NCI-H2107 (cell line): ENCODE measurements at regions not wholly inside any gene's neighbourhood (a gene's known extent, or its start where the extent isn't known, plus 50 kb on each side); places are given as distances from the start of the nearest gene placed in this dataset.
"Not testable (repeated sequence)": the region's sequence is repeated elsewhere in the genome, so short reads cannot be mapped to it uniquely, and the experiment has no call there.

Source experiments
- DNase-seq: peaks from one replicate; lab custom pipeline; 2025; lab: John Stamatoyannopoulos, UW

DNA sequence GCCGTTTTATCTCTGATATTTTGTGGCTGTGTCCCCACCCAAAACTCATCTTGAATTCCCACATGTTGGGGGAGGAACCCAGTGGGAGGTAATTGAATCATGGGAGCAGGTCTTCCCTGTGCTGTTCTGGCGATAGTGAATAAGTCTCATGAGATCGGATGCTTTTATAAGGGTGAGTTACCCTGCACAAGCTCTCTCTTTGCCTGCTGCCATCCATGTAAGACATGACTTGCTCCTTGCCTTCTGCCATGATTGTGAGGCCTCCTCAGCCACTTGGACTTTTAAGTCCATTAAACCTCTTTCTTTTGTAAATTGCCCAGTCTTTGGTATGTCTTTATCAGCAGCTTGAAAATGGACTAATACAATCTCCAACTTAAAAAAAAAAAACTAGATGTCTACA, 502.8 kb downstream of the TFAP2B start:
- DNase-seq: not testable (repeated sequence)

DNA sequence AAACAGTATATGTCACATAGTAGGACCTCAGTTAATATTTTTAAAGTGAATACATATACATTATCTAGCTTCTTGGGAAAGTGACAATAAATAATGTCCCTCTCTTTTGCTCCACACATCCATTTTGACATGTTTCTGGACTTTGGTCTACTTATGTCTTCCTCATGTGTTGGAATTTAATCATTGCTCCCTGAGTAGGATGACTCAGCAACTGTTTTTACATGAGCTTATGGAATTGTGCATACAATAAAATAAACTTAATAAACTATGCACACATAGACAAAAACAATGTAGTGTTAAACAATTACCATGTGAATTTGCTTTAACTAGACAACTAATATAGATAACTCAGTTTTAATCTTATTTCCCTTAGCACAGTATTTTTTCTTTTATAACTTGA, 503.8 kb downstream of the TFAP2B start:
- DNase-seq: no peak

DNA sequence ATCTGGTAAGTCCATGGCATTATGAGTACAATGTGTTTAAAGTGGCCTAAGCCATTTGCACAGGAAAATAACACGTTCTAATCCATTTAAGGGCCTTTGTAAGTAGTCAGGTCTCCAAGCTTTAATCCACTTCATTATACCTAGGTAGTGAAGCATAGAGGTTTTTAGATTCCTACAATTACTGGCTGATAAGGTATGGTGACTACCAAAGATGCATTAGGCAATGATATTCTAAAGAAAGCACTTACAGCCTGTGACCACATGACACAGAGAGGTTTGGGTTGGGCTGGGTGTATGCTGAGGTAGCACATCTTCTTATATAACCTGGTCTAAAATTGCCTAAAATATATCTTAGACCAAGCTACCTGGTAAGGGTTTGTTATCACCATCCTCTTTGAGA, 504.4 kb downstream of the TFAP2B start:
- DNase-seq: peak; percentile 55

DNA sequence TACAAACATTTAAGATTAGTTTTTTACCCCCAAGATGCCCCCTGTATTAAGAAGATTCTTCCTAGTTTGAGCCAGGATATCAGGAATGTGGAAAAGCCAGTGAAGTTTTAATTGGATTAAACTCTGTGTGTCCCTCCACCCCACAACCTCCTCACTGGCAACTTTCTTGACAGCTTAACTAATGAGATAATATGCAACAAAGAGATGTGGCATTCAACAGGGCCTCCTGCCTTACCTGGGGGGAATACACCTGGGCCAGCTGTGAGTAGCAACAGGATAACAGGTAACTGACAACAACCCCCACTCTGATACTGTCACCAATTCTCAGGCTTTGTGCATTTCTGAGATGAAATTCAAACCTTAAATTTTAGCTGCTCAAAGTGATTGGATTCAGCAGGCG, 512.3 kb downstream of the TFAP2B start:
- no peak for DNase-seq

DNA sequence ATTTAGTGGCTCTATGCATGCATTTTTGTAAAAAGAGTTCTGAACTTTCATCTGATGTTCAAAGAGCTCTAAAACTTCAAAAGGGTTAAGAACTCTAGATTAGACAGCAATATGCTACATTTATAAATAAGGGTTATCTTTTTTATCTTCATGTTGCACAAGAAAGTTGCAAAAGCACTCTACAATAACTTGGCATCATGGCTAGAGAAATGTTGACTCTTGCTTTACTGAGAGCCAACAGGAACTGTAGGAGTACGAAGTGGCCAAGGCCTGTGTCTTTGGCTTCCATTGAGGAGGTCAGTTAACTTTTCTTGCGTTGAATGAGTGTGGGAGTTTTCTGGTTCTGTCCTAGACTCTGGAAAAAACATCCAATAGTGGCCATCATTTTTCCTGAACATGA, 516.9 kb downstream of the TFAP2B start:
- DNase-seq: no peak

DNA sequence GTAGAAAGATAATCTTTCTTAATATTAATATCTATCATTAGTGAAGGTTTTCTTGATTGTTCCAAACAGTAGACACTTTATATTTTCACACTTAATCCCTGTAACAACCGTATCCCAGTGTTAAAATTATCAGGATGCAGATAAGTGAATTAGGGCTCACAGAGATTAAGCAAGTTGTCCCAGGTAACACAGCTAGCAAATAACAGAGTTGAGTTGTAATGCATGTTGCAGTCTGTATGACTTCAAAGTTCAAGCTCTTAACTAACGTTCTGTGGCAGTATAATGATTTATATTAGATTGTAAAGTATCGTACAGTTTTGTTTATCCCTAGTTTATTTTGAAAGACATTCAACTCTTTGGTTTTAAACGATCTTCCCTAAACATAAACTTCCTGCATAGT, 517.5 kb downstream of the TFAP2B start:
- DNase-seq: no peak

DNA sequence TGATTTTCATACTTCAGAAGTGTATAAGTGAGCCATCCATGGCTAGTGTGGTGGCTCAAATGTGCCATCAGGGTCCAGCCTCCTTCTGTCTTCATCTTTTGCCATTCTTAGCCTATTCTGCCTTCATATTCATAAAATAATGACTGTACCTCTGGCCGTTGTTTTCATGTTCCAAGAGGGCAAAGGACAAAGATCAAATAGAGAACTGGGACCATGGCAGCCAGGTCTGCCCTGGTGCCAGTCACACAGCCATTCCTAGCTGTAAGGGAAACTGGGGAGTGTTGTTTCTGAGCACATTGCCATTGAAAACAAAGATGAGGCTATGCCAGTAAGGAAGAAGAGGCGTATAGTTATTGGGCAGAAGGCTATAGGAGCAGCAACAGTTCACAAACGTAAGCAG, 518.6 kb downstream of the TFAP2B start:
- no peak for DNase-seq

DNA sequence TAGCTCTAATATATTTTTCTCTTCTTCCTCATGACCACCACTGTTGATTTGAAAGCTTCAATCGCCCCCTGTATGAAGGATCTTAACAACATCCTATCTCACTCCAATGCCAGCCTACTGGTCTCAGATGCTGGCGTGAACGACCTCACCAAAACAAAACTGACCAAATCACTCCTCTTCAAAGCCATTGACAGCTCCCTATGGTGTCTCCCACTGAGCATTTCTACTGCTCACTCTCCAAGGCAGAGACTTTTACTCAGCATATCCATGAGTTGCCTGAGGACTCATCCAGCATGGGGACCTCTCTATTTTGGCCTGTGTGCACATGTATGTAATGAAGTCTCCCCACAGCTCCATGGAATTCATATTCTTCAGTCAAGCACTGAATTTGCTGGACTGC, 520.4 kb downstream of the TFAP2B start:
- no peak for DNase-seq

DNA sequence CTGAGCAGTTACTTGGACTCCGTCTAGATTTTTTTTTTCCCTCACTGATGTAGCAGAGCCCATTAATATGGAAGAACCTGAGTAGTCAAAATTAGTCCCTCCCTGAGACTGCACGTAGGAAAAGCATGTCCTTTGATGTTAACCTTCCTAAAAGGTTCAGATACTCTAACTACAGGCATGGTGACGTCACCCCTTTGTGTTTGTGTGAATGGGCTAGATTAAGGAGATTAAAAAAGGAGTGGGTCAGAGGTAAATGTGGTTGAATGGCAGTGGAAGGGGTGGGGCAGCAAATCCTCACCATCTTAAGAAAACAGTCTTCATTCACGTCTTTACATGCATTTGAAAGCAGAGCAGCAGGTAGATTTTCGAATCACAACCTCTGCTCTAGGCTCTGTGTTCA, 521.1 kb downstream of the TFAP2B start:
- no peak for DNase-seq

DNA sequence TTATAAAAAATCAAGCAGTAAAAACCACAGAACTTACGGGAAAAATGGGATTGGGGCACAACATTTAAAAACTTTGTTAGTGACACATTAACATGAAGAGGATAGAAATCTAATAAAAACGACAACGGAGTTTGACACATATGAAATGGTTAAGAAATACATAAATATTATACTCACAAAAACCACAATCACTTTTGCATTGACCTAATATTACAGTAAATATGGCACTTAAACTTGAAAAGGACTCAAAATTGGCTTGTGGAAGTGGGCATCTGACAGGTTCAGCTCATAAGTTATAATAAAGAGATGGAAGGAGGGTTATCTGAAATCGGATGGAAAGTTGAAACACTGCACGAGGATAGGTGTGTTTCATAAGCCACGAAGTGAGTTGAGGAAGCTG, 523.7 kb downstream of the TFAP2B start:
- DNase-seq: no peak

DNA sequence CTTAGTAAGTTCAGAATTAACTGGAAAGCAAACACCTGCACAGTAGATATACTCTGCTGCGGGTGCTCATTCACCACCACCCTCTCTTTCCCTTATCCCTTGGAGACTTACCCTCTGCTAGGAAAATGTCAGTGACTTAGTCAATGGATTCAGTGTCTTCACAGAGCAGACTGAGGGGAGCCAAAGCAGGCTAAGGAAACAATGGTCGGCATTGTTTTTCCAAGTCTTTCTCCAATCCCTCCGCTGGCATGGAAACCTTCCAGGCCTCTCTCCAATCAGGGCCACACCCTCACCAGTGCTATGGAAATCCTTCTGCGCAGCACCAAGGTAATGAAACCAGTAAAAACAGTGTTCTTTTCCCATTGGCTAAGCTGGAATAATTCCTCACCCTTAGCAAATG, 531.2 kb downstream of the TFAP2B start:
- no peak for DNase-seq

DNA sequence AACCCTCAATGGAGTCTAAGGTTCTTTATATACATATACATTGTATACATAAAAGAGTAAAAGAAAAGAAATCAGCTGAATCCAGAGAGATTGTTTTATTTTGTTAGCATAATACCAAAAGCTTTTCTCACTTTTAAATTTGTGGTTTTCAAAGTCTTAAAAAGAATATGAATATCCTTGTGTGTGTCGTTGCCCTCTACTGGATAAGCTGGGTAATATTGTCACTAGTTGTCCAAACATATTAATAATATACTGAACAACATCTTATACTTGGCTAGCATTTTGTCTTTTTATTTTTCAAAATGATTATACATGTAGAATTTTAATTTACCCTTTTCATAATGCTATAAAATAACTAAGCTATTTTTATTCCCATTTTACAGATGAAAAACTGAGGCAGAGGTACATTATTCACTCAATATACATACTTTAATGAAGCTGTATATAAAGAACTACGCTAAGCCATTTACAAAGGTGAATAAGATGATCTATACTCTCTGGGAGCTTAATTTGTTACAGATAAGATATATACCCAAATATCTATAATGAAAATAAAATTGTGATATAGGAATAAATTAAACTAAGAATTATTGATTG, 531.7 kb downstream of the TFAP2B start:
- no peak for DNase-seq

DNA sequence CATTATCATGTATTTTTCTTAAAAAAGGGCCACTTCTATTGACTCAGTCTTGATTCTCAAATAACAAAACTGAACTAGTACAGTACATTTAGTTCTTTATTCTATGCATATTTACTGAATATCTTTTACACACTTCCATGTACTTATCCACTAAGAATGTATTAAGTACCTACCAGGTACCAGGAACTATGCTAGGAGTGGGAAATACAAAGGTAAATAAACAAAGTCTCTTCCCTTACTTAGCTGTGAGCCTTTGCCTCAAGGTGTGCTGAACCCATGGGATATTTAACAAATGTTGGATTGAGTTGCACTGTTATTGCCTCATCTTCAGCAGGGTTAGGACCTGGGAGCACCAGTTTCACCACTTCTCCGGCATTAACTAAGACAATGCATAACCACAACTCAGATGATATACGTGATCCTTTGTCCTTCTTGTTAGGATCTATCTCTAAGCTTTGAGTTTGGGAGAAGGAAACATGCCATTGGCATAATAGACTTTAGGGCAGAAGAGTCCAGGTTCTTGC, 533.9 kb downstream of the TFAP2B start:
- no peak for DNase-seq

DNA sequence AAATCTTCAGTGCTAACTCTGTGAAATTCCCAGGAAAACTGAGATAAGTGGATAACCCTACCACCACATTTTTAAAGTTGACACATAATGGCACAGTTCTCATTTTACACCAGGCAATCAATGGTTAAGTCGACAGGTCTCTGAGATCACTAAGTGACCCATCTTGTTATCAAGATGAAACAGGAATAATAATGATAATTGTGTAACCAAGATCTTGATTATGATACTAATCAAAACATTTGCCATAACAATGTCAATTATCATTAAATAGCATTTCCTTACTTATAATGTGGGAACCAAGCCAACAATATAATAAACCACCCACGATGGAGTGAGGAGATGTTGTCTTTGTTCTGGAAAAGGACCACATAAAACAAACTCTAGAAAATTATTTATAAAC, 541.6 kb downstream of the TFAP2B start:
- no peak for DNase-seq

DNA sequence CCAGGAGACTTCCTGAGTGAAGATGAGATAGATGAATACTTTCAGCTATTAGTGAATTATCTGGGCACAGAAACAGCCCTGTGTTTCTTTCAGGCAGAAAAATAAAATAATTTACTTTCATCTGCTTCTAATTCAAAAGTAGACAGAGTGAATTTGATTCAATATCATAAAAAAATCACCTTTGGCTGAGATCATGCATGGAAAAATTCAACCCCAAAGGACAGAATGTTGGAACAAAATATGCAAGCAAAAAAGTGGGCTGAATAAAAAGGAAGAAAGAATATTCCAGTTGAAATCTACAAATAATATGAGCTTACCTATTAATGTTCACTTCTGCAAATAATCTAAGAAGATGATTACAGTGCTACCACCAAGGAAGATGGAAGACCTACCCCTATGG, 546.9 kb downstream of the TFAP2B start:
- DNase-seq: no peak

DNA sequence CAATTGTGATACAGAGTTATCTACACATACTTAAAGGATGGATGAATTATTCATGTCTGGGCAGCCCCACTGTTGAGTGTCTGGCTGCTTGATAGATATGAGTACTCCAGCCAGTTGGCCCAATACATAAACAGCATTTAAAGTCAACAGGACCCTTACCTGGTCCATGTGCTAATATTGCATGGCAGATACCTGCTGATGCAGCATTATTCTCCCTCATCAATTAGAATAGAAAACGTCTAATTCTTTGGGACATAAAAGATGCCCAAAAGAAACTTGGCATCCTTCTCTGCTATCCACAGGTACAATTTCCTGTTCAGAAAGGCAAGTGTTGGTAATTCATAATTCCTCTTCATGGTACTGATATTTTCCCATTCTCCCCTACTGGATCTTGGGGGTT, 550.8 kb downstream of the TFAP2B start:
- DNase-seq: no peak

DNA sequence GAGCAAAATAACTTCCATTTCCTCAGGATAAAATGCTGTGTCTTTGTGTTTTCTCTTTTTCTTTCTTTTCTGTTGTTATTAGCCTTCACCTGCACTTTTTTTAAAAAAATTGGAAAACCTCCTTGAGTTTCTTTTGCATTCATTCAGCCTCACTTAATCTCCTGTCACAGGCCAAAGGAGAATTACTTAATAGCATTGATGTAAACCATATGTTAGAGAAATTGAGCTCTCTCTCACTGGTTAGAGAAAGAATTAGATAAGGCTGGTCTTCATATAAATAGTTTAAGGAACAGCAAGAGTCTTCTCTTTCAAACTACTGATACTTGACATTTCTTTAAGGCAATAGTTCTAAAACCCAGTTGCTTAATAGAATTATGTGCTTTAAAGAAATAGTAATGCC, 564.2 kb downstream of the TFAP2B start:
- no peak for DNase-seq

DNA sequence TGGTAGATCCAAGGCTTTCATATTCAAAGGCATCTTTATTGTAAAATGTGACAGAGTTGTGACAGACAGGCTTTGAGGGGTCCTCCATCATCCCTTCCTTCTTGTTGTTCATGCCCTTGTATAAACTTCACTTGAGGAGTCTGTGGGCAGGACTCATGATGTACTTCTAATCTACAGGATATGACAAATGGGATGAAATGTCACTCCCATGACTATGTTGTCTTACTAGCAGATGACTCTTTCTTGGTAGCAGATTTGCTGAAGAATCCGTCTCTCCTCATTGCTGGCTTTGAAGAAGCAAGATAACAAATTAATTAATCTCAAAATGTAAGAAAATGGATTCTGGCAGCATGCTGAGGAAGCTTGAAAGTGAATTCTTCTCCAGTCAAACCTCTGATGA, 566.1 kb downstream of the TFAP2B start:
- DNase-seq: no peak

DNA sequence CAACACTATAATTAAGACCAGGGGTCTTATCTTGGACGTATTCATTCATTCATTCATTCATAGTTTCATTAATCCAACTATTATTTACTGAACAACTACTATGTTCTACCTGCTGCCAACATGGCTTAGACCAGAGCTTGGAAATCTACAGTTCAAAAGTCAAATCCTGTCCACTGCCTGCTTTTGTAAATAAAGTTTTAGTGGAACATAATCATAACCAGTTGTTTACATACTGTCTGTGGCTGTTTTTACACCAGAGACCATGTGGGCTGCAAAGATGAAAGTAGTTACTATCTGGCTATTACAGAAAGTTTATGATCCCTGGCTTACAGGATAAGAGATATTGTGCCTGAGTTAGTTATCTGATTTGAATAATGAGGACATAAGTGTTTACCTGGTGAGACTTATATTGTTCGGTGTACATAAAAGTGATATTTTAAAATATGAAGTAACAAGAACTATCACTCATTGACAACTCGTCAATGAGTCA, 567.7 kb downstream of the TFAP2B start:
- no peak for DNase-seq

DNA sequence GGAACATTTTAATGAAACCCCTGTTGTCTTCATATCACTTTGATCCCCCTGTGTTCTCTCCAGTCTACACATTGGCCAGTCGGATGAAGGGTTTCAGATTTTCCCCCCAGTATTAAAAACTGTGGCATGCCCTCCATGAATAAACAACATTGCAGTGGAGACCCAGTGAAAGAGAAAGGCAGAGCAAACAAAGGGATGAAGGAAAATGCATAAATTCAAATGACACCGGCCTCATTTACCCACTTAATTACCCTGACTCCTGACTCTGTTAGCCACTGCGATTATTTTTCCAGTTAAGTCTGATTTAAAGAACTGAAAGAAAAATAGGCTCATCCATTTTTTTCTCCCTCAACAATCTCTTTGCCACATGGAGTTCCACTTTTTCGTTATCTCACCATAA, 569.2 kb downstream of the TFAP2B start:
- DNase-seq: no peak

DNA sequence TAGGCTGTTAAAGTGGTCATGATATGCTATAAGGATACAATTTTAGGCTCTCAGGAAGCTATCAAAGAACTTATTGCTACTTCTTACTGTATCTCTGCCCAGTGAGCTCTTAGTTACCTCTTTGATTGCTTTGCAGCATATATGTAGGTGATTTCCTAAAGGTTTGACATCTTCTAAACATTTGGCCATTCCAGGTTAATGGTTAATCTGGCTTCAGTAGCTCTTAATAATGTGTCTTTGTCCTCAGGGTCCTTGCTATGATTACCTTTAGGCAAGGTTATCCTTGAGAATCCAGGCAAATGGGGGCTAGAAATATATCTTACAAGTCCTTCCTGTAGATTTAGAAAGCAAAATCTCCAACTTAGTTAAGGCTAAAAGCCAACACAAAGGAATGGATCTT, 575.4 kb downstream of the TFAP2B start:
- DNase-seq: no peak

DNA sequence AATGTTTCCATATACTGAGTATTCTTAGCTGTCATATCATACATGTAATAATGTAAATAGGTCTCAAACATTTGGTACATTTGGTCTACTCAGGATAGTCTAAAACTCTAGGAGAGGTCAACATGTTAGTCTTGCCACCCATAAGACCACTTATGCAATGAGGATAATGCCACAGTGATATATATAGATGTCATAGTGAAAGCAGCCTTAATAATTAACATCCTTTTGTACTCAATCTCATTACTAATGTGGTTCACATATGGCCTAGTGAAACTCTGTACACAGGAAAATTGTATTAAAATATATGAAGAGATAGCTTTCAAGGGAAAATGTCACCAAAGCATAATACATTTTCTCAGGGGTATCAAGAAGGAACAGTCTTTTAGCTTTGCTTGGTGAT, 577.9 kb downstream of the TFAP2B start:
- no peak for DNase-seq

DNA sequence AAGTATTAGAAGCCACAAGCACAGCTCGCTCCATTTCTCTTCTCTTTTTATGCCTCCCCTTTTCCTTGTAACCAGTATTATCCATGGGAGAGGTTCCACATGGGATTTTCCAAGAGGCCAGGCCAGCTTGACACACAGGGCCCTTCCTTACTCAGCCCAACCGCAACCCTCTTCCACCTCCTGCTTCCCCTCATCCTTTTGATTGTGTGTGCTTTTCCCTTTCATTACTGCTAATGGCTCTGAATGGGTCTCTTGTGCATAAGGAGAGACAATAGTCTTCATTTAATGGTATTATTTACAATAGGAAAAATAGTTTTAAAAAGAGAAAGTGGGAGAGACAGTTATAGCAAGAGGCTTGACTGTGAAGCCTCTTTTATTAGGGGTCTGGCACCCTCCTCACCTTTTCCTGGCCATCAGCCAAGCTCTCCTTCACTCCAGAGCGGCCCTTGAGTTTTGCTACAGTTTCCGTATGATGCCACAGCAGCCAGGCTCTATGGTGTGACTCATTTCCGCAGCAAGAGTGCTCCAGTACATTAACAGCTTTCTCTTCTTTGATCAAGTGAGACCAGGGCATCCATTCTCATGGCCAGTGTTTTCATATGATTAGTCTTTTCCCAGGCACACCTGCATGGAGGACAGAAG, 579.5 kb downstream of the TFAP2B start:
- DNase-seq: peak; percentile 60

DNA sequence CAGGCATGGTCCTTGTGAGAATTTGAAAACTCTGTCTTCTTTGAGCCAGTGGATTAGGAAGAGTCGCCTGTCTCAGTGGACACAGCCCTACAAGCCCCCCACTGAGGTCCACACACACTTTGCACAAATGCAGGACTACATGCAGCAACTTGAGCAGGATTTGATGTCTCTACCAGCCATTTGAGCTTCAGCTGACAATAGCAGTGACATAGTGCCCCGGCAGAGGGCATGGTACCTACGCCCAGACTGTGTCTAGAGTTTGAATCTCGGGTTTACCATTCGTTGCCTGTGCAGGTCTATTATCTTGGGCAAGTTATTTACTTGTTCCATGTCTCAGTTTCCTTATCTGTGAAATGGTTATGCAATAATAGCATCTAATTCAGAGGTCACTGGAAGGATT, 580.1 kb downstream of the TFAP2B start:
- DNase-seq: no peak
